Ovary (tissue), 7 donors: ENCODE measurements at regions not wholly inside any gene's neighbourhood (a gene's known extent, or its start where the extent isn't known, plus 50 kb on each side); places are given as distances from the start of the nearest gene placed in this dataset.

ENCODE experiments used
- DNase-seq, 5 donors: peaks; one replicate each; pipeline ENCODE4 v3.0.0-alpha.2; 2019 to 2020
- H3K27ac ChIP-seq, 2 donors: fragments of 200-600 bp; one replicate each; pipeline versions ENCODE4 v1.5.1 to v1.8.0; 2019 to 2022
- H3K27me3 ChIP-seq: fragments of 200-600 bp; one replicate; pipeline ENCODE4 v1.8.0; 2022
- H3K36me3 ChIP-seq: fragments of 200-600 bp; sonication (generic); one replicate; pipeline ENCODE4 v1.5.1; 2019
- H3K4me1 ChIP-seq: one replicate; pipeline ENCODE4 v1.8.1; 2013; ENCODE audit warnings: mild to moderate bottlenecking, moderate library complexity; ENCODE audit not compliant: insufficient read depth
- H3K4me3 ChIP-seq: fragments of 200-600 bp; sonication (generic); one replicate; pipeline ENCODE4 v1.5.1; 2017
- H3K9me3 ChIP-seq, 2 donors: fragments of 200-600 bp in 1 of 2; sonication (generic) in 1 of 2; one replicate each; pipeline versions ENCODE4 v1.5.1 to v1.8.1; 2013 to 2019; ENCODE audit warnings: mild to moderate bottlenecking in 1 of 2, moderate library complexity in 1 of 2
- CTCF ChIP-seq, 3 donors: fragments of 450-650 bp in 2 of 3; fragments of 200-600 bp in 1 of 3; IDR thresholded peaks; one replicate each; pipeline versions ENCODE4 v1.5.1 to v1.8.0; 2016 to 2022; ENCODE audit warnings: antibody characterized with exemption in 3 of 3, mild to moderate bottlenecking in 1 of 3
- EP300 ChIP-seq: sonication (generic); formaldehyde crosslinking; IDR thresholded peaks from one replicate; pipeline ENCODE4 v1.6.1; 2017; ENCODE audit warnings: antibody characterized with exemption
- POLR2A ChIP-seq: fragments of 450-650 bp; IDR thresholded peaks from one replicate; pipeline ENCODE4 v1.6.1; 2017; ENCODE audit warnings: antibody characterized with exemption, mild to moderate bottlenecking, moderate library complexity
- WGBS, 3 donors: extraction: QIAGEN DNeasy Blood & Tissue Kit in 1 of 3; methylation state at CpG; one replicate each; pipeline versions ENCODE4 v1.1.5 to v1.1.7; 2013 to 2017; 5-methylcytosine and 5-hydroxymethylcytosine counted together
- intact Hi-C, 4 donors: fragments of 100-400 bp; cut with DNase I; formaldehyde crosslinking; loops; one replicate each; pipeline versions ENCODE4 v1.11.0 to v1.15.1; 2022 to 2023
- donor health status: DM: no; HTN: no; CAD: no; lungs with moderate emphysema.
- donor health status: DM: no; HTN: no; CAD: no.
- donor health status: Bipolar disorder and iron deficiency.
- donor health status: DM: no; HTN: no; CAD: no.
- donor health status: DM: yes; HTN: yes; CAD: no.

GRCh38 chr20:58600756-58601155 lies 50.3 kb upstream of the STX16 start:
- WGBS, 3 donors, result 77 to 86% (median 78%) methylated on average over 4 of the region's 4 CpGs
- no peaks in the 10 kb centered on the region for H3K36me3 ChIP-seq
- intact Hi-C loops, result no loop called here
- no peak overlapping the region for H3K4me3 ChIP-seq
- TF ChIP-seq CTCF (IDR thresholded peaks at IDR 0.05) (no peak), POLR2A (no peak), EP300 (no peak)
- no peak for DNase-seq
- H3K27me3 ChIP-seq, result no peaks in the 10 kb centered on the region
- no peaks in the 10 kb centered on the region for H3K9me3 ChIP-seq
- H3K4me1 ChIP-seq, result peaks cover 5% of the 10 kb centered on the region
- H3K27ac ChIP-seq, result no peak overlapping the region

- intact Hi-C loops, result no loop called here
- H3K27ac ChIP-seq, result no peak overlapping the region
- no peaks in the 10 kb centered on the region for H3K36me3 ChIP-seq
- peaks cover 5% of the 10 kb centered on the region for H3K4me1 ChIP-seq
- DNase-seq, result no peak
- H3K4me3 ChIP-seq, result no peak overlapping the region
- 92 to 96% (median 93%) methylated on average over 10 of the region's 10 CpGs for WGBS, 3 donors
- H3K9me3 ChIP-seq, result no peaks in the 10 kb centered on the region
- no peak for TF ChIP-seq EP300
- TF ChIP-seq CTCF (IDR thresholded peaks at IDR 0.05), result no peak
- no peak for TF ChIP-seq POLR2A
- no peaks in the 10 kb centered on the region for H3K27me3 ChIP-seq
These were observed 51.1 kb upstream of the STX16 start for GRCh38 chr20:58599966-58600365.

- intact Hi-C loops, result no loop called here
- H3K9me3 ChIP-seq, result no peaks in the 10 kb centered on the region
- H3K4me3 ChIP-seq, result no peak overlapping the region
- peaks cover 2% of the 10 kb centered on the region for H3K4me1 ChIP-seq
- H3K27ac ChIP-seq, result no peak overlapping the region
- TF ChIP-seq POLR2A, result no peak
- no peak for TF ChIP-seq CTCF (IDR thresholded peaks at IDR 0.05)
- TF ChIP-seq EP300, result no peak
- WGBS, 3 donors, result 51 to 54% (median 53%) methylated on average over 6 of the region's 6 CpGs
- H3K36me3 ChIP-seq, result no peaks in the 10 kb centered on the region
- no peaks in the 10 kb centered on the region for H3K27me3 ChIP-seq
- peak; percentile 56 to 79 (median 63) for DNase-seq
These were observed 52.7 kb upstream of the STX16 start for GRCh38 chr20:58598211-58599015.

- DNase-seq, result peak; percentile 32 to 58 (median 46)
- no peak for TF ChIP-seq CTCF (IDR thresholded peaks at IDR 0.05)
- intact Hi-C loops, result no loop called here
- Histone ChIP-seq H3K4me3 (no peak overlapping the region), H3K9me3 (no peaks in the 10 kb centered on the region), H3K4me1 (peaks cover 2% of the 10 kb centered on the region), H3K36me3 (no peaks in the 10 kb centered on the region), H3K27me3 (no peaks in the 10 kb centered on the region), H3K27ac (peak overlapping the region in 1 of 2 donors; percentile 31)
- 25 to 31% (median 27%) methylated on average over 18 of the region's 18 CpGs for WGBS, 3 donors
These were observed 53.7 kb upstream of the STX16 start for GRCh38 chr20:58597249-58597891.
